Natural killer cell (primary cell): ENCODE measurements at regions not wholly inside any gene's neighbourhood (a gene's known extent, or its start where the extent isn't known, plus 50 kb on each side); places are given as distances from the start of the nearest gene placed in this dataset.

Experiments used
- ATAC-seq, 3 donors: fragments of 150-1000 bp in 2 of 3; fragments of 200-7000 bp in 1 of 3; cut with Tn5 transposase; 1 replicate in 1 of 3; 2 replicates in 2 of 3; pipeline ENCODE4 v1.10.0; 2021; ENCODE audit warnings: mild to moderate bottlenecking in 2 of 3, moderate library complexity in 2 of 3
- DNase-seq, 2 donors: peaks; one replicate each; pipeline versions ENCODE4 v3.0.0 to v3.0.0-alpha.2; 2013 to 2021; ENCODE audit warnings: mixed read lengths in 1 of 2
- H3K27ac ChIP-seq: one replicate; pipeline ENCODE4 v1.5.1; 2013; ENCODE audit warnings: mild to moderate bottlenecking, low read length
- H3K27me3 ChIP-seq: one replicate; pipeline ENCODE4 v1.6.1; 2013; ENCODE audit warnings: low read length; ENCODE audit not compliant: control insufficient read depth, insufficient read depth
- H3K36me3 ChIP-seq: one replicate; pipeline ENCODE4 v1.6.1; 2013; ENCODE audit warnings: low read length; ENCODE audit not compliant: control insufficient read depth, insufficient read depth
- H3K4me1 ChIP-seq: one replicate; pipeline ENCODE4 v1.6.1; 2013; ENCODE audit warnings: low read length; ENCODE audit not compliant: control insufficient read depth, insufficient read depth
- H3K4me3 ChIP-seq: one replicate; pipeline ENCODE4 v1.5.1; 2013; ENCODE audit warnings: low read length
- H3K9me3 ChIP-seq: one replicate; pipeline ENCODE4 v1.6.1; 2013; ENCODE audit warnings: low read length; ENCODE audit not compliant: control insufficient read depth, insufficient read depth
- H3K27ac Mint-ChIP-seq, 2 donors: one replicate each; pipeline ENCODE4 v1.8.0; 2022; ENCODE audit warnings: mild to moderate bottlenecking in 2 of 2, mixed read lengths in 2 of 2, moderate library complexity in 1 of 2
- H3K27me3 Mint-ChIP-seq, 2 donors: one replicate each; pipeline ENCODE4 v1.8.0; 2022; ENCODE audit warnings: low read depth in 2 of 2, mixed read lengths in 2 of 2
- H3K36me3 Mint-ChIP-seq: one replicate; pipeline ENCODE4 v1.8.0; 2022; ENCODE audit warnings: mixed read lengths
- H3K4me1 Mint-ChIP-seq, 2 donors: one replicate each; pipeline ENCODE4 v1.8.0; 2022; ENCODE audit warnings: mixed read lengths in 2 of 2
- H3K4me3 Mint-ChIP-seq: one replicate; pipeline ENCODE4 v1.8.0; 2022; ENCODE audit warnings: mild to moderate bottlenecking, moderate library complexity, mixed read lengths
- H3K9me3 Mint-ChIP-seq, 2 donors: one replicate each; pipeline ENCODE4 v1.8.0; 2022; ENCODE audit warnings: mixed read lengths in 2 of 2
- CTCF ChIP-seq: fragments of 200-600 bp; IDR thresholded peaks from one replicate; pipeline ENCODE4 v1.8.0; 2022; ENCODE audit warnings: antibody characterized with exemption
- WGBS: methylation state at CpG from one replicate; pipeline ENCODE4 v1.1.7; 2013; ENCODE audit warnings: missing lambda C conversion rate; ENCODE audit not compliant: insufficient coverage; 5-methylcytosine and 5-hydroxymethylcytosine counted together
- intact Hi-C: fragments of 100-400 bp; cut with micrococcal nuclease; formaldehyde crosslinking; loops from one replicate; pipeline ENCODE4 v1.14.2; 2022

GRCh38 chr16:86151239-86151851, 252.4 kb downstream of the IRF8 start:
- no peaks in the 10 kb centered on the region for H3K36me3 Mint-ChIP-seq
- no peak for TF ChIP-seq CTCF
- H3K4me1 Mint-ChIP-seq, result no peaks in the 10 kb centered on the region
- H3K9me3 Mint-ChIP-seq, result no peaks in the 10 kb centered on the region
- DNase-seq (no peak), ATAC-seq (no peak)
- no peaks in the 10 kb centered on the region for H3K9me3 ChIP-seq
- no peaks in the 10 kb centered on the region for H3K36me3 ChIP-seq
- no peak overlapping the region for H3K4me3 ChIP-seq
- H3K27me3 Mint-ChIP-seq, result peaks cover 4 to 6% of the 10 kb centered on the region in 2 donors
- H3K27ac ChIP-seq, result no peak overlapping the region
- H3K27me3 ChIP-seq, result peaks cover 2% of the 10 kb centered on the region
- no peak overlapping the region for H3K4me3 Mint-ChIP-seq
- 88% methylated on average over 22 of the region's 22 CpGs for WGBS
- intact Hi-C loops, result no loop called here
- H3K4me1 ChIP-seq, result no peaks in the 10 kb centered on the region
- no peak overlapping the region for H3K27ac Mint-ChIP-seq

GRCh38 chr16:86156155-86156554, 257.2 kb downstream of the IRF8 start:
- peaks cover 4 to 5% of the 10 kb centered on the region in 2 donors for H3K4me1 Mint-ChIP-seq
- no peak overlapping the region for H3K27ac ChIP-seq
- H3K27ac Mint-ChIP-seq, result no peak overlapping the region
- 53% methylated on average over 3 of the region's 3 CpGs for WGBS
- peaks cover 3% of the 10 kb centered on the region for H3K4me1 ChIP-seq
- peaks cover 6 to 9% of the 10 kb centered on the region in 2 donors for H3K27me3 Mint-ChIP-seq
- no peaks in the 10 kb centered on the region for H3K9me3 Mint-ChIP-seq
- intact Hi-C loops, result no loop called here
- H3K4me3 ChIP-seq, result no peak overlapping the region
- H3K36me3 Mint-ChIP-seq, result no peaks in the 10 kb centered on the region
- no peaks in the 10 kb centered on the region for H3K9me3 ChIP-seq
- H3K27me3 ChIP-seq, result peaks cover 2% of the 10 kb centered on the region
- no peak for DNase-seq
- no peaks in the 10 kb centered on the region for H3K36me3 ChIP-seq
- H3K4me3 Mint-ChIP-seq, result no peak overlapping the region
- TF ChIP-seq CTCF, result no peak
- no peak for ATAC-seq

GRCh38 chr16:86157616-86158247, 258.8 kb downstream of the IRF8 start:
- H3K9me3 Mint-ChIP-seq, result no peaks in the 10 kb centered on the region
- Histone ChIP-seq H3K36me3 (no peaks in the 10 kb centered on the region), H3K4me1 (peaks cover 3% of the 10 kb centered on the region), H3K27me3 (peaks cover 2% of the 10 kb centered on the region), H3K4me3 (no peak overlapping the region), H3K27ac (no peak overlapping the region), H3K9me3 (no peaks in the 10 kb centered on the region)
- no peak overlapping the region for H3K27ac Mint-ChIP-seq
- ATAC-seq (no peak), DNase-seq (no peak)
- peaks cover 2 to 9% of the 10 kb centered on the region in 2 donors for H3K27me3 Mint-ChIP-seq
- WGBS, result 68% methylated on average over 6 of the region's 6 CpGs
- peaks cover 4 to 5% of the 10 kb centered on the region in 2 donors for H3K4me1 Mint-ChIP-seq
- intact Hi-C loops, result no loop called here
- no peak for TF ChIP-seq CTCF
- H3K4me3 Mint-ChIP-seq, result no peak overlapping the region
- H3K36me3 Mint-ChIP-seq, result no peaks in the 10 kb centered on the region
